GM19438 (cell line): ENCODE measurements at regions not wholly inside any gene's neighbourhood (a gene's known extent, or its start where the extent isn't known, plus 50 kb on each side); places are given as distances from the start of the nearest gene placed in this dataset.

Experiments
- ATAC-seq: cut with Tn5 transposase; IDR thresholded peaks from one replicate; pipeline ENCODE4 v1.9.1; 2021; ENCODE audit warnings: low read depth; ENCODE audit not compliant: unreplicated experiment

- no peak for ATAC-seq
Measured at GRCh38 chr7:106606120-106606519, 54.8 kb downstream of the CCDC71L start.

DNA sequence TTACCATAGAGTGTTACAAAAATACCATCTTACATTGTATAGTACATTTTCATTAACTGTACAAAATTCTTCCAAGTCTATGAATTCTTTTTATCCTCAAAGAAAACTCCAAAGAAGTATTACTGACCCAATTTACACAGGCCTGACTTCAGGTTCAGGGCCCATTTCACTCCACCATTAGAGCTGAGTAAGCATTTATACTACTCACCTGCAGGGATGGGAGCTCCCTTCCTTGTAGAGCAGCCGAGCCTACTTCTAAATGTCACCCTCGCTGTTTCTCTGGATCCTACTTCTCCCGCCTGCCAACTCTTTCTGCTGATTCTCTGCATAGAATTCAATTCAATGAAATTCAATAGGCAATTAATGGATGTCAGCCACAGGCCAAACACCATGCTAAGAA is 56.0 kb downstream of the CCDC71L start:
- ATAC-seq, result no peak

DNA sequence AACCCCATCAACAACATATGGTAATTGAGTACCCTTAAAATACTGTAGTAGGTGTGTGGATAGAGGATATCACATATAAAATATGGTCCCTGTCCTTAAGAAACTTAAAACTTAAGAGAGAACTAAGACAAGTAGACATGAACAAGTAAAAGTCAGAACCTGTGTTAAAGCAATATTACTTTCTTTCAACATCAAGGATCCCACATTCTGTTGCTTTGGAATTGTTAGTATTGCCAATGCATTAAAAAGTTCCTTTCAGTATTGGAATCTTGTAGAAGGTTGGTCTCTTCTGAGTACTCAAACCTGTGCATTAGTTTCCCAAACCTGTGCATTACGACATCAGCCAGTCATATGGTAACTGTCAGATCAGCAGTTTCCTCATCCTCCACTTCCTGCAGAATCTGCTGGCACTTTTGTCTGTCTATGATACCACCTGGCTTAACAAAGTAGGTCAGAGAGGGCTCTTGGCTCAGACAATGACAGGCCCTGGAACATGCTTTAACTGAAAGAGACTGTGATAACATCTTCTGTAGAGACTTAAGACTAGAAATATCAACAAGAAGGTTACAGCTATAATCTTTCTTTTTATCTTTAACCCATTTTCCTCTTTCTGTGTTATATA is 56.5 kb downstream of the CCDC71L start:
- no peak for ATAC-seq

- ATAC-seq, result no peak
Measured at GRCh38 chr7:106603346-106603745, 57.6 kb downstream of the CCDC71L start.

- no peak for ATAC-seq
Measured at GRCh38 chr7:106602062-106602461, 58.9 kb downstream of the CCDC71L start.

DNA sequence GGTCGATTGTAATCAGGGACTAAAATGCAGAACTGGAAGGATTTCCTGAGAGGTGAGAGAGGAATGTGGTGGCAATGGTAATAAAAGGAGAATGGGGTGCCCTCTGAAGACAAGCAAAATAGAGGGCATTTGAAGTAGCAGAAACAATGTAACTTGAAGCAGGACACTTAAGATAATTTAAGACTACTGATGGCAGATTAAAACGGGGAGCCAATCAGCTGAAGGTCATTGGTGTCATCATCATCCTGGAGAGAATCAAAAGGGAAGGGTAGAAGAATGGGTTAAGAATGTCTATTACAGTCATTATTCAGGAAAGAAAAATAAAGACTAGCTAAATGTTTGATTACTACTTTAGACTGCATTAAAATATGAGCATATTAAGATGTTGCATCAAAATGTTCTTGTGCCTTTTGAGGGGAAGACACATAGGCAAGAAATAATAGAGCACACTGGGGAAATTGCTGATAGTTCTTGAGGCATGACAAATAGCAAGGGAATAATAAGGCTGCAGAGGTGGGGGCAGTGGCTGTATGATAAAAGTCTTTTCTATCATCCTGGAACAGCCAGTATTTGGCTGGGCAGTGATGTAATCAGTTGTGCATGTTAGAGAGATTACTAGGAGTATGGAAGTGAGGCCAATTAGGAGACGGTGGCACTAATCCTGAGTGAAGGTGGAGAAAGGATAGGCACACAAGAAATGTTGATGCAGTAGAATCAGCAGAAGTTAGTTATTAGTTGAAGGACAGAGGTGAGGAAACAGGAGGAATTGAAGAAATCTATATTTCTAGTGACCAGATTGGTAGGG is 60.2 kb downstream of the CCDC71L start:
- ATAC-seq, result no peak

GRCh38 chr7:106599343-106599698 is 61.6 kb downstream of the CCDC71L start:
- ATAC-seq, result no peak

DNA sequence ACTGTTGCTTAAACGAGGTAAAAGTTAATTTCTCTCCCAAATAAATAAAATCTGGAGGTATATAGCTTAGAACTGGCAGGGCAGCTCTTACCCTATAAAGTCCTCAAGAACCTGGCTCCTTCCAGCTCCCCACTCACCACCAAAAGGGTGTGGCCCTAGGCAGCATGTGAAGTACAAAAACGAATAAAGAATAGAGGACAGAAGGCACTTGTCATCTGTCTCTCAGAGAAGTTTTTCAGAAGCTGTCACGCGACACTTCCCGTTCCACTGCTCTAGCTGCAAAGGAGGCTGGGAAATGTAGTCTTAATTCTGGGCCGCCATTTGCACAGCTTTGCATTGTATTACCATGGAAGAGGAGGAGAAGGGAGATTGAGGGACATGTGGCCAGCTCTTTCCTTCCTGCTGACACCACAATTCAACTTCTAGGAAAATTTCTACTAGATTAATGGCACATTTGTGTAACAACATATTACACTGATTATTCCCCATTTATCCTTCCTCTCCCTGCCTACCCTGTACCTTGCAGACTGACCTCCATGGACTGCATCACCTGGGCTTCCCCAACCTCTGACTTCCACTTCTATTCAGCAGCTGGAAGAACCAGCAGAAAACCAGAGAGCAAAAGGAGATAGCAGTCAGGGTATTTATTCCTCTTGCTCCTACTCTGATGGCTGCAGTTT is 62.2 kb downstream of the CCDC71L start:
- peak; percentile 99 for ATAC-seq

DNA sequence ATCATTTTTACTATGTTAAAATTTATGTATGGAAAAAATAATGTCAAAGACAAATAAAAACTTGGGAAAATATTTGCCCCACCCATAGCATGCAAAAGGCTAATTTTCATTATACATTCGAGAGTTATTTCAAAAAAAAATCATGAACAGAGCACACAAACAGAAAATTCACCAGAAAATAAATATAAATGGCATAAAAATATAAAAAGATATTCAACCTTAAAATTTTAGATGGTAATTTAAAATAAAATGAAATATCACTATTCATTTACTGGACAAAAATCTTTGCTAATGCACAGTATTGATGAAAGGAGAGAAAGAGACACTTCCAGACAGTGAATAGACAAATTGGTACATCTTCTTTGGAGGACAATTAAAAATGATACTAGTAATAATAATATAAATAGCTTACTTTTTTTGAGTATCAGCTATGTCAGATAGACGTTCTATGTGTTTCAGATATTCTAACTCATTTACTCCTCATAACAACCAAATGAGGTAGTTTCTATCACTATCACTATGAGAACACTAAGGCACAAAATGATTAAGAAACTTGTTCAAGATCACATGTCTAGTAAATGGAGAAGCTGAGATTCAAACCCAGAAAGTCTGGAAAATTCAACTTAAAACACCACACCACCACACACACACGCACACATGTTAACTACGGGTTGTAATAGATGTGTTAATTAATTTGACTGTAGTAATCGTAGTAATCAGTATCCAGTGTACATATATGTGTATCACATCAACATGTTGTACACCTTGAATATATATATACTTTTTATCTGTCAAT is 63.0 kb downstream of the CCDC71L start:
- ATAC-seq, result no peak

DNA sequence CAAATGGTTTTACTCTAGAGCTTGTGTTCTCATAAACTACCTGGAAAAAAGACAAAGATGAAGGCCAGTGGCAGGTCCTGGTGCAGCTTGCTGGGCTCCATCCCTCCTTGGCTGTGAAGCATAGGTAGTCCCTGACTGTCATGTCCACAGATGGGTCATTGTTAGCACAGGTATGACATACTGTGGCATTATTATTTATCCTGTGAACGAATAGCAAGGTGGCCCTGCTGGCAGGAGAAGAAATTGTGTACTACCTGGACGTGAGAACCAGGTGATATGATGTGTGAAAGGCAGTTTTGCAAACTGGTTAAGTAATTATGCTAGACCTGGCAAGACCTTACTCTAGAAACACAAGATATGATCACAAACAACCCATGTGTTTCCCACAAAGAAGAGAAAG is 63.9 kb downstream of the CCDC71L start:
- no peak for ATAC-seq

- no peak for ATAC-seq
Measured at GRCh38 chr7:106595922-106596321, 65.0 kb downstream of the CCDC71L start.

DNA sequence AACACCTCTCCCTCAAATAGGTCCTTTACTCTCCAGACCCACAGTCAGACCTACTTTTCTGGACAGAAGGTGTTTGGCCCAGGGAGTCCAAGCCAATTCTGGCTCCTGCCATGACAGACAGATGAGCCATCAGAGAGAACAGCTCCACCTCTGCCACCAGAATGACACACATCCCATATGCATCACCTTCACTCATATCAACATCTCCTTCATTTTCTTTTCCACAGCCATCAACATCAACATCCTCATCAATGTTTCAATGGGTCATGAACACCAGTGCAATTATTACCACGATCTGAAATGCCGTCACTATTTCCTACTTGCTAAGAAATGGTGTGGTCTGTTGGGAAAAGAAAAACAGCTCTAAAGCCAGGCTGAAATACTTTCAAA is 67.9 kb downstream of the CCDC71L start:
- no peak for ATAC-seq

- no peak for ATAC-seq
Measured at GRCh38 chr7:106592282-106593027, 68.5 kb downstream of the CCDC71L start.

DNA sequence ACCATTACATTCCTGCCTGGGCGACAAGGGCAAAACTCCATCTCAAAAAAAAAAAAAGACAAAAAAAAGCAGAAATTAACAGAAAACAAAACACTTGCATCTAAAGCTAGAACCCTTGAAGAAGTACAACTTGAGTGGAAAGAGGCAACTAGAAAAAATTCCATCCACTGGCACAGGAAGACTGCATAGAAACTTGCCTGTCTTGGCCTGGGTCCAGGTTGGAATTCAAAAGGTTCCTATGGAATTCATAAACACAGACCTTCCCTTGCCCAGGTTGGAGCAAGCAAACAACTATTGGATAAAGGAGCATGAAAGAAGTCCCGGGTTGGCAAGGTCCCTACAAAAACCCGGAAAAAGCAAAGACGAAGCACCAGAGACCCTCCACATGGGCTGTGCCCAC is 69.8 kb downstream of the CCDC71L start:
- no peak for ATAC-seq

DNA sequence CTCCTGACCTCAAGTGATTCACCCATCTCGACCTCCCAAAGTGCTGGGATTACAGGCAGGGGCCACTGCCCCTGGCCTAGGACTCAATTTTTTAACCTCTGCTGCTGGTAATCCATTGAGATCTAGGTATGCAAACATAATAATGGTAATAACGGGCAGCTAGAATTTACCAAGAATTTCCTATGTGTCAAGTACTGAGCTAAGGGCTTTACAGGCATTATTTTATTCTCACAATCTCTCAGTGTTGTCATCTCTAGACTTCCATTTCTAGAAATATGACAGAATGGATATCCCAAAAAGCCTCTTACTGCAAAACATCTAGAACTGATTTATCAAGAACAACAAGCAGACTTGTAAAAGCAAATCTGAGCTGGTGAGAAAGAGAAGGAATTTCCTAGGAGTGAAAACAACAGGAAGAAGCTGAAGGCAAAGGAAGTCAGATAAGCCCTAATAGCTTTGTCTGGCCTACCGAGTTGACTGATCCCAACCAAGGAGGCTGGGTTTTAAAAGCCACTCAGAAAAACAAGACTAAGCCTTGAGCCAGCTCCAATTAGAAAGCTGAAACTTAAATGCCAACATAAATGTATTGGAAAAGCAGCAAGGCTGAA is 70.6 kb downstream of the CCDC71L start:
- ATAC-seq, result no peak

DNA sequence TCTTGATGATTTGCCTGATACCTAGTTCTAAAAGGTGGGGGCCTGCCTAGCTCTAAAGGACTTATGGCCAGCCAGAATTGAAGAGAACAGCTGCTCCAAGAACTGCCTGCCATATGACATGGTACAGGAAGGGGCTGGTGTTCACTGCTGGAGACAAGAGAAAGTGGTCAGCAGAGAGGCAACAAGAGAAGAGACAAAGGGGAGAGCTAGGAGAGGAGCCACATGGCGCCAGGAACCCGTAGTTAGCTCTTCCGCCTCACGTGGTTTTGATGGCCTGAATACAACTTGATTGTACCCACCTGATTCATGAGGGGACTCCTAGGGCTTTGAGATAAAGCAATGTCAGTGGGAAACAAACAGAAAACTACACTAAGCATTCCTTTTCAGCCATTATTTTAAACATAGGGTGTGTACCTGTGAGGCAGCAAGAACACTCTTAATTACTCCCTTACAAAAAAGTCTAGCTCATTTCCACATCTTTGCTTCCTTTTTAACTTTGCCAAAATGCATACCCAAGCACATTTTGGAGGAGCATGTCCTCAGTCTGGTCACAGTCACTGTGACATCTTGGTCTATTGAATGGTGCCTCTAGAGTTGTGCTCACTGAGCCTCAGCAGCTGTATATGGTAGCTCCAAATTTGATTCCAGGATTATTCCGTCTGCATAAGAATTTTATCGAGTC is 71.6 kb downstream of the CCDC71L start:
- no peak for ATAC-seq

- no peak for ATAC-seq
Measured at GRCh38 chr7:106588422-106589197, 72.3 kb downstream of the CCDC71L start.

DNA sequence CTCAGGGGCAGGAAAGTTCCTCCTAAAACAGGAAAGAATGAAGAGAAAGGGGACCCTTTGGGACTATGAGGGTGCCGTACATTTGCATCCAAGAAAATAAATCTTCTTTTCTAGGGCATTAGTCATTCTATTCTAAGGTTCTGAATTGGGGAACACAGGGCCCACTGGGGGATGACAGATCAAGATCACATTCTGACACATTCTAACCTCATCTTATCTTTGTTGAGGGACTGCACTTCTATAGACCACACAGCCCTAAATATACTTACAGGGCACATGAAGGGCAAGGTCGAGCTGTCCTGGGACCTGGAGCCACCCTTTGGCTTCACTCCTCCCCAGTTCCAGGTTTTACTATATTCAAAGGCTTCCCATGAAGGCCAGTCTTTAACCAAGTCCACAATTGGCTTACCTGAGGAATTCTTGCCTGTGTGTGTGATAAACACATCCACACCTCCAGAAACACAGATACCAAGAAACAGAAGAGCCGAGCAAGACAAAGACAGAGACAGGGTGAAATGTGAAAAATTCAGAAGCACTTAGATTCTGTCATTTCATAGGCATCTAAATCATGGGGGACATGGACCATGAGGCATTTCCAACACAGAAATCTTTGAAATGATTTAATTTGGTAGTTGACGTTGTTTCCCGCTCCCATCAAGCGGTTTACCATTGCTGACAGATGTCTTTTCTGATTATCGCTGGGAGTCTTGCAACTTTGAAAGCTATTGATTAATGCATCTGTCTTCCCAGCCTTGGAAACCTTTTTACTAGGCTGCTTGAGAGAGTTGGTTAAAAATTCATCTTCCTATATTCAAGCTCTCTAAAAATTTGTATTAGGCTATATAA is 75.8 kb downstream of the CCDC71L start:
- no peak for ATAC-seq
